A549 (cell line): ENCODE measurements at regions not wholly inside any gene's neighbourhood (a gene's known extent, or its start where the extent isn't known, plus 50 kb on each side); places are given as distances from the start of the nearest gene placed in this dataset.

ENCODE experiments used
- ATAC-seq, 2 experiments: fragments of 200-7000 bp in 1 of 2; fragments of >200 bp in 1 of 2; cut with Nextera tagmentation in 1 of 2; cut with Tn5 transposase in 1 of 2; 3 replicates each; pipeline versions ENCODE4 v1.8.0 to v1.9.1; 2018 to 2020; ENCODE audit warnings: mild to moderate bottlenecking in 1 of 2, moderate library complexity in 1 of 2
- CTCF ChIA-PET: fragments of 300-600 bp; sonication (Branson Sonifier 250); formaldehyde crosslinking; extraction: SDS; loops from one replicate; lab custom pipeline; 2021; ENCODE audit warnings: antibody characterized with exemption, inconsistent platforms; lab: Yijun Ruan, JAX
- POLR2A ChIA-PET: fragments of 350-600 bp; formaldehyde crosslinking; extraction: SDS; loops from one replicate; lab custom pipeline; 2021; ENCODE audit warnings: antibody characterized with exemption, inconsistent platforms; lab: Yijun Ruan, JAX
- DNase-seq, 2 experiments: peaks; one replicate each; pipeline versions ENCODE4 v3.0.0 to v3.0.0-alpha.2; 2011 to 2016; ENCODE audit warnings: low read depth in 1 of 2, low spot score in 1 of 2
- FAIRE-seq: peaks from 2 replicates; lab custom pipeline; 2011; peaks lifted over from hg19 to GRCh38; lab: Jason Lieb, UNC
- H3K27ac ChIP-seq, 2 experiments: fragments of >200 bp; sonication (Bioruptor Twin); formaldehyde crosslinking; 3 replicates each; pipeline ENCODE4 v1.5.1; 2016 to 2017
- H3K4me1 ChIP-seq: fragments of >200 bp; sonication (Bioruptor Twin); formaldehyde crosslinking; 3 replicates; pipeline ENCODE4 v1.6.1; 2016
- H3K4me2 ChIP-seq: fragments of >200 bp; sonication (Bioruptor Twin); formaldehyde crosslinking; 3 replicates; pipeline ENCODE4 v1.6.1; 2016
- H3K4me3 ChIP-seq: fragments of >200 bp; sonication (Bioruptor Twin); formaldehyde crosslinking; 3 replicates; pipeline ENCODE4 v1.5.1; 2016
- H3K9me3 ChIP-seq: fragments of >200 bp; sonication (Bioruptor Twin); formaldehyde crosslinking; 3 replicates; pipeline ENCODE4 v1.6.1; 2016
- BHLHE40 ChIP-seq: IDR thresholded peaks from 2 replicates; pipeline ENCODE4 v1.6.1; 2012; ENCODE audit warnings: low read depth, low read length, inconsistent platforms
- CEBPB ChIP-seq, 2 experiments: fragments of >200 bp in 1 of 2; sonication (Bioruptor Twin) in 1 of 2; formaldehyde crosslinking in 1 of 2; IDR thresholded peaks; 2 replicates each; pipeline ENCODE4 v1.6.1; 2012 to 2016
- CHD2 ChIP-seq: fragments of 150-350 bp; IDR thresholded peaks from 2 replicates; pipeline ENCODE4 v1.6.1; 2014; ENCODE audit warnings: low read length; ENCODE audit not compliant: partially characterized antibody
- CHD4 ChIP-seq: fragments of 200-600 bp; sonication (generic); IDR thresholded peaks from 2 replicates; pipeline ENCODE4 v1.6.1; 2016; ENCODE audit warnings: antibody characterized with exemption, mild to moderate bottlenecking, borderline replicate concordance
- CTCF ChIP-seq: fragments of >200 bp; sonication (Bioruptor Twin); formaldehyde crosslinking; IDR thresholded peaks from 3 replicates; pipeline ENCODE4 v1.5.1; 2016
- EHF ChIP-seq: fragments of 250-450 bp; sonication (Bioruptor Pico); IDR thresholded peaks from 2 replicates; pipeline ENCODE4 v1.5.0; 2020; ENCODE audit warnings: mild to moderate bottlenecking
- EHMT2 ChIP-seq: fragments of 200-600 bp; sonication (generic); IDR thresholded peaks from 2 replicates; pipeline ENCODE4 v1.6.1; 2016; ENCODE audit warnings: antibody characterized with exemption, low read depth, mild to moderate bottlenecking, moderate library complexity
- EP300 ChIP-seq, 2 experiments: fragments of >200 bp; sonication (Bioruptor Twin); formaldehyde crosslinking; IDR thresholded peaks; 2 replicates in 1 of 2; 3 replicates in 1 of 2; pipeline ENCODE4 v1.6.1; 2016 to 2017
- ESRRA ChIP-seq: fragments of 150-350 bp; IDR thresholded peaks from 2 replicates; pipeline ENCODE4 v1.6.1; 2014; ENCODE audit warnings: mild to moderate bottlenecking, low read length, borderline replicate concordance
- FOSB ChIP-seq: fragments of 250-450 bp; sonication (Bioruptor Pico); IDR thresholded peaks from 2 replicates; pipeline ENCODE4 v1.5.0; 2020; ENCODE audit warnings: mild to moderate bottlenecking, moderate library complexity
- FOXS1 ChIP-seq: fragments of 250-450 bp; sonication (Bioruptor Pico); IDR thresholded peaks from 2 replicates; pipeline ENCODE4 v1.5.0; 2020; ENCODE audit warnings: mild to moderate bottlenecking, moderate library complexity
- HDAC2 ChIP-seq: fragments of 200-600 bp; sonication (generic); IDR thresholded peaks from 2 replicates; pipeline ENCODE4 v1.6.1; 2016
- HEYL ChIP-seq: fragments of 250-450 bp; sonication (Bioruptor Pico); IDR thresholded peaks from 2 replicates; pipeline ENCODE4 v1.8.0; 2021; ENCODE audit warnings: mild to moderate bottlenecking, moderate library complexity
- HOXA7 ChIP-seq: fragments of 250-450 bp; sonication (Bioruptor Pico); IDR thresholded peaks from 2 replicates; pipeline ENCODE4 v1.5.0; 2020; ENCODE audit warnings: mild to moderate bottlenecking, moderate library complexity
- HOXB13 ChIP-seq: fragments of 250-450 bp; sonication (Bioruptor Pico); IDR thresholded peaks from 2 replicates; pipeline ENCODE4 v1.5.0; 2020; ENCODE audit warnings: low read depth, mild to moderate bottlenecking, moderate library complexity
- HOXB5 ChIP-seq: fragments of 250-450 bp; sonication (Bioruptor Pico); IDR thresholded peaks from 2 replicates; pipeline ENCODE4 v1.5.0; 2020; ENCODE audit warnings: mild to moderate bottlenecking, moderate library complexity
- KDM5A ChIP-seq: fragments of 200-600 bp; sonication (generic); IDR thresholded peaks from 2 replicates; pipeline ENCODE4 v1.6.1; 2016; ENCODE audit warnings: antibody characterized with exemption, mild to moderate bottlenecking
- MAX ChIP-seq: IDR thresholded peaks from 2 replicates; pipeline ENCODE4 v1.6.1; 2012
- MAZ ChIP-seq: fragments of 150-350 bp; IDR thresholded peaks from 2 replicates; pipeline ENCODE4 v1.6.1; 2014; ENCODE audit warnings: antibody characterized with exemption, low read depth, low read length, borderline replicate concordance
- MYC ChIP-seq: IDR thresholded peaks from 2 replicates; pipeline ENCODE4 v1.6.1; 2012; ENCODE audit warnings: mild to moderate bottlenecking, inconsistent platforms, low read length, improper control_type of control experiment, borderline replicate concordance
- NFE2L2 ChIP-seq: fragments of 150-350 bp; conservative IDR thresholded peaks from 2 replicates; pipeline ENCODE4 v1.6.1; 2014; ENCODE audit warnings: low read length
- NR3C1 ChIP-seq: fragments of >200 bp; sonication (Bioruptor Twin); formaldehyde crosslinking; IDR thresholded peaks from 3 replicates; pipeline ENCODE4 v1.6.1; 2017
- POLR2A ChIP-seq: IDR thresholded peaks from 2 replicates; pipeline ENCODE4 v1.6.1; 2012; ENCODE audit warnings: mild to moderate bottlenecking, low read length
- POLR2AphosphoS2 ChIP-seq: conservative IDR thresholded peaks from 2 replicates; pipeline ENCODE4 v1.6.1; 2012; ENCODE audit warnings: low read length, improper control_type of control experiment, inconsistent platforms
- RAD21 ChIP-seq, 2 experiments: fragments of >200 bp in 1 of 2; sonication (Bioruptor Twin) in 1 of 2; formaldehyde crosslinking in 1 of 2; IDR thresholded peaks in 1 of 2; conservative IDR thresholded peaks in 1 of 2; 2 replicates in 1 of 2; 3 replicates in 1 of 2; pipeline ENCODE4 v1.6.1; 2012 to 2018; ENCODE audit warnings: inconsistent platforms in 1 of 2
- RARB ChIP-seq: fragments of 250-450 bp; sonication (Bioruptor Pico); IDR thresholded peaks from 2 replicates; pipeline ENCODE4 v1.8.0; 2021; ENCODE audit warnings: mild to moderate bottlenecking, moderate library complexity
- RNF2 ChIP-seq: fragments of 200-600 bp; sonication (generic); IDR thresholded peaks from 2 replicates; pipeline ENCODE4 v1.6.1; 2016; ENCODE audit warnings: low read depth, mild to moderate bottlenecking, antibody characterized with exemption, moderate library complexity, borderline replicate concordance
- TFCP2L1 ChIP-seq: fragments of 250-450 bp; sonication (Bioruptor Pico); IDR thresholded peaks from 2 replicates; pipeline ENCODE4 v1.5.0; 2021; ENCODE audit warnings: mild to moderate bottlenecking
- TP53 ChIP-seq: fragments of 250-450 bp; sonication (Bioruptor Pico); IDR thresholded peaks from 2 replicates; pipeline ENCODE4 v1.5.0; 2021; ENCODE audit warnings: mild to moderate bottlenecking, moderate library complexity
- USF2 ChIP-seq: fragments of 450-650 bp; IDR thresholded peaks from 2 replicates; pipeline ENCODE4 v1.6.1; 2014; ENCODE audit warnings: antibody characterized with exemption
- ZC3H11A ChIP-seq: fragments of 450-650 bp; IDR thresholded peaks from 2 replicates; pipeline ENCODE4 v1.6.1; 2014; ENCODE audit warnings: antibody characterized with exemption, mild to moderate bottlenecking
- ZNF302 ChIP-seq: fragments of 250-450 bp; sonication (Bioruptor Pico); IDR thresholded peaks from 2 replicates; pipeline ENCODE4 v1.9.0; 2021; ENCODE audit warnings: inconsistent platforms, mild to moderate bottlenecking, moderate library complexity
- WGBS: methylation state at CpG from one replicate; pipeline ENCODE4 v1.1.6; 2017; ENCODE audit errors: missing lambda C conversion rate; 5-methylcytosine and 5-hydroxymethylcytosine counted together
- TF ChIP-seq, protein P1 (sequence below): IDR thresholded peaks from 2 replicates; pipeline ENCODE4 v1.6.1; 2012
- TF ChIP-seq, protein P2 (sequence below): fragments of >200 bp; sonication (Bioruptor Twin); formaldehyde crosslinking; IDR thresholded peaks from 2 replicates; pipeline ENCODE4 v1.6.1; 2016

DNA sequence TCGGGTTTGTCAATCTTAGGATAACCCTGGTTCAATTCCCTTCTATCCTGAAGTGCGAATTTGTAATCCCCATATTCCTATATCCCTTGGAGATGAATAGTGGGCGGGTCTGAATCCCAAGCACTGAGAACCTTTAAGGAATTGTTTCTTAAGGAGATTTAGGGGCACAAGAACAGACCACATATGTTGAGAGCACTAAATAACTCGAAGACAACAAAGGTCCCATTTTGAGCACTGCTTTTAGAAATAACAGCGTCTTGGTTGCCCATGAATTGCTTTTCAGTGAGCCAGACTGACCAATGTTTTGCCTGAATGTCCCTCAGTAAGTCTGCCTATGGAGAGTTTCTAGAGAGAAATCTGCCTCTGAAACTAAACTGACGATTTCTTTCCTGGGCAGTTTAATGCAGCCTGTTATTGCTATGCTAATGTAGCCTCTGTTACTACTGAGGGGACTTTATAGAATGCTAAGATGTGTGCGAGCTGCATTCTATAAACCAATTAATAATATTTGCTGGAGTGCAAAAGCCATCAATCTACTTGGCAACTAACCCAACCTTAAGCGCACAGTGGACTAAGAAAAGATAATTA is 445.0 kb upstream of the DMAC1 start:
- H3K27ac ChIP-seq = no peak overlapping the region
- no peak for TF ChIP-seq POLR2AphosphoS2
- no peak for TF ChIP-seq RAD21 (conservative IDR thresholded peaks at IDR 0.05 in 1 of 2, IDR thresholded peaks at IDR 0.05 in 1 of 2)
- TF ChIP-seq FOXS1 (CRISPR knock-in tag) = no peak
- TF ChIP-seq POLR2A = no peak
- TF ChIP-seq EHF (CRISPR knock-in tag) = no peak
- TF ChIP-seq ZNF302 (CRISPR knock-in tag) = no peak
- no peak for TF ChIP-seq NR3C1
- no peak for TF ChIP-seq CEBPB (IDR thresholded peaks at IDR 0.05)
- TF ChIP-seq RNF2 = no peak
- no peak for TF ChIP-seq CHD4
- no peak for TF ChIP-seq MAX
- TF ChIP-seq, protein P1, sequence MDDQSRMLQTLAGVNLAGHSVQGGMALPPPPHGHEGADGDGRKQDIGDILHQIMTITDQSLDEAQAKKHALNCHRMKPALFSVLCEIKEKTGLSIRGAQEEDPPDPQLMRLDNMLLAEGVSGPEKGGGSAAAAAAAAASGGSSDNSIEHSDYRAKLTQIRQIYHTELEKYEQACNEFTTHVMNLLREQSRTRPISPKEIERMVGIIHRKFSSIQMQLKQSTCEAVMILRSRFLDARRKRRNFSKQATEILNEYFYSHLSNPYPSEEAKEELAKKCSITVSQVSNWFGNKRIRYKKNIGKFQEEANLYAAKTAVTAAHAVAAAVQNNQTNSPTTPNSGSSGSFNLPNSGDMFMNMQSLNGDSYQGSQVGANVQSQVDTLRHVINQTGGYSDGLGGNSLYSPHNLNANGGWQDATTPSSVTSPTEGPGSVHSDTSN = no peak
- TF ChIP-seq HOXB5 (CRISPR knock-in tag) = no peak
- TF ChIP-seq EHMT2 = no peak
- TF ChIP-seq HOXB13 (CRISPR knock-in tag) = no peak
- TF ChIP-seq HOXA7 (CRISPR knock-in tag) = no peak
- no peak for TF ChIP-seq MAZ
- no peaks in the 10 kb centered on the region for H3K9me3 ChIP-seq
- ATAC-seq (no peak), DNase-seq (no peak), FAIRE-seq (no peak)
- H3K4me2 ChIP-seq = no peak overlapping the region
- 12% methylated on average over 8 of the region's 8 CpGs for WGBS
- no peak overlapping the region for H3K4me3 ChIP-seq
- ChIA-PET CTCF (interaction anchor here (0.6 kb wide), 1 partner anchor 284 kb away, joined by 4 read pairs; no protein-coding TSS in a partner anchor), POLR2A (no interaction called here)
- no peaks in the 10 kb centered on the region for H3K4me1 ChIP-seq

DNA sequence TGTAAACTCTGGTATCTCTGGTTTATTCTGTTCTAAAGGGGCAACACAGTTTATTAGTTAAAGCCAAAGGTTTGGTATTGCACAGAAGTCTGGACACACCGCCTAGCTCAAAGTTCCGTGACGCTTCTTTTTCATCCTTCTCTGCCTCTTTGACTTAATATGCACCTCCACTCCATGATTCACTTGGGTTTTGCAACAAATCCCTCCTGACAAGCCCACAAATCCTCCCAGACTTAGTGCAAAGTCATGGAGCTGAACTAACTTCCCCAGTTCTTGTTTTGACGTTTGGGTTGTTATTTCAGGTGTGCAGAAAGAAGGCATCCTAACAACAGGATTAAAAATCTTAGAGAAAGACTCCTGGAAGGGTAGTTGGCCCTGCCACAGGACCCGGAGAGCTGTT is 441.6 kb upstream of the DMAC1 start:
- Histone ChIP-seq H3K4me3 (no peak overlapping the region), H3K27ac (no peak overlapping the region), H3K9me3 (no peaks in the 10 kb centered on the region), H3K4me2 (no peak overlapping the region), H3K4me1 (no peaks in the 10 kb centered on the region)
- no peak for ATAC-seq
- TF ChIP-seq NR3C1 (no peak), POLR2A (no peak), MAZ (no peak), RARB (CRISPR knock-in tag) (no peak), USF2 (no peak), MYC (no peak), RNF2 (no peak), EHF (CRISPR knock-in tag) (no peak), EHMT2 (no peak), TP53 (no peak), EP300 (IDR thresholded peaks at IDR 0.05) (no peak), HDAC2 (no peak), FOXS1 (CRISPR knock-in tag) (no peak), CEBPB (IDR thresholded peaks at IDR 0.05) (no peak), RAD21 (conservative IDR thresholded peaks at IDR 0.05 in 1 of 2, IDR thresholded peaks at IDR 0.05 in 1 of 2) (no peak)
- WGBS = 31% methylated on average over 5 of the region's 5 CpGs
- POLR2A ChIA-PET = no interaction called here
- CTCF ChIA-PET = interaction anchor here (1.5 kb wide), 1 partner anchor 15 kb away, joined by 3 read pairs; no protein-coding TSS in a partner anchor
- DNase-seq = no peak
- FAIRE-seq = no peak

DNA sequence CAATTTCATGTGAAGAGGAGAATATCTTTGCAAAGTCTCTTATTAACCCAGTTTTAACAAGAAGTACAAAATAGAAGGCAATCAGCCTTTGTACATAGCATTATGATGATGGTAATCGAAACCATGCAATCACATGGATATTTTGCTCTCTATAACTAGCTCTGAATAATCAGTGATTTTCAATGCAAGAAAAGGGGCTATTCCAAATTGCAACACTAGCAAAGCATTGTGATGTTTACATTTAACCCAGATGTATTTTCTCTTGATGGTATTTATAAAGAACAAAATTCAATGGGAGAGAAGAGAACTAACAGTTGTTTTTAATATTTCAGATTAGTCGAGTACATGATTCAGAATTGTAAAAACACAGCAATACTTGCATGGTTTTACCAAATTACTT is 437.5 kb upstream of the DMAC1 start:
- WGBS = 2% methylated on average over 2 of the region's 2 CpGs
- POLR2A ChIA-PET = no interaction called here
- no peak for FAIRE-seq
- H3K4me1 ChIP-seq = no peaks in the 10 kb centered on the region
- H3K4me2 ChIP-seq = no peak overlapping the region
- no peak overlapping the region for H3K27ac ChIP-seq
- no peak overlapping the region for H3K4me3 ChIP-seq
- no peak for ATAC-seq
- no peaks in the 10 kb centered on the region for H3K9me3 ChIP-seq
- CTCF ChIA-PET = interaction anchor here (1.1 kb wide), 1 partner anchor 13 kb away, joined by 3 read pairs; no protein-coding TSS in a partner anchor
- DNase-seq = no peak
- TF ChIP-seq RARB (CRISPR knock-in tag) (no peak), ZC3H11A (no peak), NR3C1 (no peak), HOXB13 (CRISPR knock-in tag) (no peak), FOSB (no peak), CHD2 (no peak), NFE2L2 (no peak), ESRRA (no peak), CTCF (no peak), BHLHE40 (no peak), TFCP2L1 (CRISPR knock-in tag) (no peak), KDM5A (no peak), HEYL (CRISPR knock-in tag) (no peak), EP300 (IDR thresholded peaks at IDR 0.05) (no peak)
- TF ChIP-seq, protein P2, sequence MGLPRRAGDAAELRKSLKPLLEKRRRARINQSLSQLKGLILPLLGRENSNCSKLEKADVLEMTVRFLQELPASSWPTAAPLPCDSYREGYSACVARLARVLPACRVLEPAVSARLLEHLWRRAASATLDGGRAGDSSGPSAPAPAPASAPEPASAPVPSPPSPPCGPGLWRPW = no peak
- TF ChIP-seq, all 56 proteins: peak for 0
